PC-9 (cell line): ENCODE measurements at regions not wholly inside any gene's neighbourhood (a gene's known extent, or its start where the extent isn't known, plus 50 kb on each side); places are given as distances from the start of the nearest gene placed in this dataset.
"Not testable (repeated sequence)": the region's sequence is repeated elsewhere in the genome, so short reads cannot be mapped to it uniquely, and the experiment has no call there.

Source experiments
- BruUV-seq: library from RNA; stranded (reverse); fragments of 400-500 nt; replicated peaks from 2 replicates; lab custom pipeline; 2021; lab: Mats Ljungman, UMichigan
- CTCF ChIA-PET: fragments of 300-600 bp; sonication (Branson Sonifier 250); formaldehyde crosslinking; loops from one replicate; lab custom pipeline; 2022; ENCODE audit warnings: antibody characterized with exemption; lab: Charles Lee
- POLR2A ChIA-PET: fragments of 300-600 bp; sonication (Branson Sonifier 250); formaldehyde crosslinking; loops from one replicate; lab custom pipeline; 2022; ENCODE audit warnings: antibody characterized with exemption; ENCODE audit not compliant: unreplicated experiment; lab: Charles Lee
- DNase-seq, 2 experiments: peaks; one replicate each; pipeline versions ENCODE4 v3.0.0 to v3.0.0-alpha.2; 2015 to 2022; ENCODE audit warnings: mixed read lengths in 1 of 2
- H2AFZ ChIP-seq: fragments of 200-600 bp; sonication (generic); 2 replicates; pipeline ENCODE4 v1.8.1; 2017; ENCODE audit warnings: antibody characterized with exemption
- H3F3A ChIP-seq: fragments of 200-600 bp; sonication (generic); 2 replicates; pipeline ENCODE4 v1.8.1; 2017; ENCODE audit warnings: antibody characterized with exemption, mild to moderate bottlenecking, low read depth; ENCODE audit not compliant: insufficient read depth
- H3K27ac ChIP-seq: fragments of 200-600 bp; sonication (generic); 2 replicates; pipeline ENCODE4 v1.6.1; 2016; ENCODE audit warnings: mixed run types
- H3K27me3 ChIP-seq: fragments of 200-600 bp; sonication (generic); 2 replicates; pipeline ENCODE4 v1.6.1; 2016; ENCODE audit warnings: low read depth, mixed run types; ENCODE audit not compliant: insufficient read depth
- H3K36me3 ChIP-seq: fragments of 200-600 bp; sonication (generic); 2 replicates; pipeline ENCODE4 v1.6.1; 2016; ENCODE audit warnings: low read depth, mixed run types
- H3K4me1 ChIP-seq: fragments of 200-600 bp; sonication (generic); replicated peaks from 2 replicates; pipeline ENCODE4 v1.6.1; 2016; ENCODE audit warnings: mixed run types; ENCODE audit not compliant: insufficient read depth
- H3K4me2 ChIP-seq: fragments of 200-600 bp; sonication (generic); 2 replicates; pipeline ENCODE4 v1.6.1; 2017; ENCODE audit warnings: mixed run types
- H3K4me3 ChIP-seq: fragments of 200-600 bp; sonication (generic); 2 replicates; pipeline ENCODE4 v1.6.1; 2016; ENCODE audit warnings: mixed run types
- H3K79me2 ChIP-seq: fragments of 200-600 bp; sonication (generic); 2 replicates; pipeline ENCODE4 v1.6.1; 2017; ENCODE audit warnings: low read depth, mixed run types
- H3K9me2 ChIP-seq: fragments of 200-600 bp; sonication (generic); 2 replicates; pipeline ENCODE4 v1.8.1; 2017; ENCODE audit warnings: mild to moderate bottlenecking; ENCODE audit not compliant: insufficient read depth
- H3K9me3 ChIP-seq: fragments of 200-600 bp; sonication (generic); 2 replicates; pipeline ENCODE4 v1.8.1; 2016; ENCODE audit warnings: low read depth; ENCODE audit not compliant: insufficient read depth
- H4K20me1 ChIP-seq: fragments of 200-600 bp; sonication (generic); 2 replicates; pipeline ENCODE4 v1.8.1; 2017; ENCODE audit not compliant: insufficient read depth
- EZH2 ChIP-seq: fragments of 200-600 bp; sonication (generic); IDR thresholded peaks from 2 replicates; pipeline ENCODE4 v1.8.0; 2017; ENCODE audit warnings: antibody characterized with exemption, low read depth
- intact Hi-C: fragments of 100-400 bp; cut with micrococcal nuclease; formaldehyde crosslinking; loops from one replicate; pipeline ENCODE4 v1.10.0; 2022; ENCODE audit not compliant: unreplicated experiment
- TF ChIP-seq, protein P1 (sequence below): fragments of 200-600 bp; sonication (generic); conservative IDR thresholded peaks from 2 replicates; pipeline ENCODE4 v1.6.1; 2017; ENCODE audit warnings: mixed run types, antibody characterized with exemption, mild to moderate bottlenecking, moderate library complexity

DNA sequence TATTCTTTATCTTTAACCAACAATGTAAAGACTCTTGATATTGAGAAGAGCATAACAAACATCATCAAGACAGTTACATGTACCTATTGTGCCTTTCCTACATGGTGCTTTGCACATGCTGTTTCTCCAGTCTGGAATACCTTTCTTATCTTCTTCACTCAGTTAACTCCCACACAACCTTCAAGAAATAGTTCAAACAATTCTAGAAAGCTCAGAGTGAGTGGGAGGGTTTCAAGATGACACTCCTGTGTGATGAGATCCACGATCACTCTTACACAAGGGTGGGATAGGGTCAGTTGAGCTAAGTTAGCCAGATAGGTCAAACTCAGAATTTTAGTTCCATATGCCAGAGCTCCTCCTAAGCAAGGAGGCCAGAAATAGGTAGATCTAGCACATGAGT lies 915.5 kb downstream of the NR2F1-AS1 start:
- Histone ChIP-seq H3K9me2 (no peaks in the 10 kb centered on the region), H3F3A (no peaks in the 10 kb centered on the region), H3K4me2 (no peak overlapping the region), H3K27ac (no peak overlapping the region), H4K20me1 (no peaks in the 10 kb centered on the region), H3K36me3 (no peaks in the 10 kb centered on the region), H3K79me2 (no peaks in the 10 kb centered on the region), H3K4me3 (no peak overlapping the region), H3K27me3 (no peaks in the 10 kb centered on the region), H3K4me1 (no peaks in the 10 kb centered on the region), H2AFZ (no peak overlapping the region; the same call in 1 of the 2 replicates), H3K9me3 (no peaks in the 10 kb centered on the region)
- TF ChIP-seq, protein P1, sequence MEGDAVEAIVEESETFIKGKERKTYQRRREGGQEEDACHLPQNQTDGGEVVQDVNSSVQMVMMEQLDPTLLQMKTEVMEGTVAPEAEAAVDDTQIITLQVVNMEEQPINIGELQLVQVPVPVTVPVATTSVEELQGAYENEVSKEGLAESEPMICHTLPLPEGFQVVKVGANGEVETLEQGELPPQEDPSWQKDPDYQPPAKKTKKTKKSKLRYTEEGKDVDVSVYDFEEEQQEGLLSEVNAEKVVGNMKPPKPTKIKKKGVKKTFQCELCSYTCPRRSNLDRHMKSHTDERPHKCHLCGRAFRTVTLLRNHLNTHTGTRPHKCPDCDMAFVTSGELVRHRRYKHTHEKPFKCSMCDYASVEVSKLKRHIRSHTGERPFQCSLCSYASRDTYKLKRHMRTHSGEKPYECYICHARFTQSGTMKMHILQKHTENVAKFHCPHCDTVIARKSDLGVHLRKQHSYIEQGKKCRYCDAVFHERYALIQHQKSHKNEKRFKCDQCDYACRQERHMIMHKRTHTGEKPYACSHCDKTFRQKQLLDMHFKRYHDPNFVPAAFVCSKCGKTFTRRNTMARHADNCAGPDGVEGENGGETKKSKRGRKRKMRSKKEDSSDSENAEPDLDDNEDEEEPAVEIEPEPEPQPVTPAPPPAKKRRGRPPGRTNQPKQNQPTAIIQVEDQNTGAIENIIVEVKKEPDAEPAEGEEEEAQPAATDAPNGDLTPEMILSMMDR, result no peak
- no peak for TF ChIP-seq EZH2
- intact Hi-C loops, result no loop called here
- POLR2A ChIA-PET, result no interaction called here
- no TSS peak for BruUV-seq
- CTCF ChIA-PET, result no interaction called here
- no peak for DNase-seq

DNA sequence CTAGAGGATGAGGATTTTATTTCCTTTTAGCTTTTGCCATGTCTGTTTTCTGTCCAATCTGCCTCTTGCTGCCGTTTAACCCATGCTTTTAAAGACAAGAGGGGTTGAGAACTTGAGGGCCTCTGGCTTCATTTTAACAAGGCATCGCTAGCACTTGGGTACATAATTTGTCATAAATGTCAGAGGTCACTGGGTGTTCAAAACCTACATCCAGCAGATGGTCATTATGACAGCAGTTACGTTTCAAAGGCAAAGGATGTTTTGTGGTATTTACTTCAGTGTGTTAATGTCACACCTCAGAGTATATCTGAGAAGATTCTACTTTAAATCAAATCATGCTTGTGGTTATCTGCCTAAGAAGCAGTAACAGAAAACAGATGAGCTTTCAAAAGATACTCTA lies 918.3 kb downstream of the NR2F1-AS1 start:
- H3K36me3 ChIP-seq, result no peaks in the 10 kb centered on the region
- DNase-seq, result no peak
- ChIA-PET POLR2A (no interaction called here), CTCF (no interaction called here)
- H3K9me3 ChIP-seq, result no peaks in the 10 kb centered on the region
- H2AFZ ChIP-seq, result no peak overlapping the region
- H3K4me1 ChIP-seq, result no peaks in the 10 kb centered on the region
- H3K9me2 ChIP-seq, result no peaks in the 10 kb centered on the region
- H4K20me1 ChIP-seq, result no peaks in the 10 kb centered on the region
- intact Hi-C loops, result no loop called here
- H3K4me2 ChIP-seq, result no peak overlapping the region
- no peak overlapping the region for H3K27ac ChIP-seq
- H3K4me3 ChIP-seq, result no peak overlapping the region
- no peaks in the 10 kb centered on the region for H3K27me3 ChIP-seq
- no TSS peak for BruUV-seq
- no peaks in the 10 kb centered on the region for H3K79me2 ChIP-seq
- H3F3A ChIP-seq, result no peaks in the 10 kb centered on the region
- no peak for TF ChIP-seq EZH2
- TF ChIP-seq, protein P1, result no peak

DNA sequence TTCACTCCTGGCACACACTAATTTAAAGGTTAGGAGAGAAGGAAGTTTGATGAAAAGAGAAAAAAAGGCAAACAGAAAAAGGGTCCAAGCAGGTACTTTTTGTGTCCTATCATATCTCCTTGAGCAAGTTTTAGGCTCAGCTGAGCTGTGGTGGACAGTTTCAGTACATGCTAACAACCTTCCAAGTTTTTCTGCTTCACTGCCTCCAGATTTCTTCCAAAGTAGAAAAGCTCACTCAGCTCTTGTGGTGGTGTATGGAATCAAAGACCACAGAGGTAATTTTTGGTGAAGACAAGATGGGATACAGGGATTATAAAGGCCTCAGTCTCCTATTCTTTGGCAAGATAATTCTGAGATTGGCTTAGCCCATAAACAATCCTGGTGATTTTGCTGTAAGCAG lies 921.8 kb downstream of the NR2F1-AS1 start:
- ChIA-PET CTCF (no interaction called here), POLR2A (no interaction called here)
- DNase-seq, result no peak
- Histone ChIP-seq H3F3A (no peaks in the 10 kb centered on the region), H3K36me3 (no peaks in the 10 kb centered on the region), H3K79me2 (no peaks in the 10 kb centered on the region), H3K4me1 (no peaks in the 10 kb centered on the region), H3K27me3 (no peaks in the 10 kb centered on the region), H3K4me3 (no peak overlapping the region), H3K9me3 (no peaks in the 10 kb centered on the region), H4K20me1 (no peaks in the 10 kb centered on the region), H2AFZ (no peak overlapping the region), H3K9me2 (no peaks in the 10 kb centered on the region), H3K4me2 (no peak overlapping the region), H3K27ac (no peak overlapping the region)
- BruUV-seq, result no TSS peak
- TF ChIP-seq EZH2, result no peak
- TF ChIP-seq, protein P1, result no peak
- intact Hi-C loops, result no loop called here

DNA sequence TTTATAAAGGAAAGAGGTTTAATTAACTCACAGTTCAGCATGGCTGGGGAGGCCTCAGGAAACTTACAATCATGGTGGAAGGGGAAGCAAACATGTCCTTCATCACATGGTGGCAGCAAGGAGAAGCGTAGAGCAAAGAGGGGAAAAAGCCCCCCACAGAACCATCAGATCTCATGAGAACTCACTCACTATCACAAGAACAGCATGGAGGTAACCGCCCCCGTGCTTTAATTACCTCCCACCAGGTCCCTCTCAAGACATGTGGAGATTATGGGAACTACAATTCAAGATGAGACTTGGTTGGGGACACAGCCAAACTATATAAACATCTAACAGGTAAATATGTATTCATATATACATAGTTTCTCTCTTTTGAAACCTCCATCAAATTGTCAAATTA lies 926.4 kb downstream of the NR2F1-AS1 start:
- POLR2A ChIA-PET, intact Hi-C loops, H3K36me3 ChIP-seq, H3K9me3 ChIP-seq, H3K27me3 ChIP-seq, H3K79me2 ChIP-seq, H4K20me1 ChIP-seq, H2AFZ ChIP-seq, H3F3A ChIP-seq, H3K27ac ChIP-seq, H3K9me2 ChIP-seq, CTCF ChIA-PET, H3K4me1 ChIP-seq, H3K4me3 ChIP-seq, DNase-seq, H3K4me2 ChIP-seq, BruUV-seq: not testable (repeated sequence)
